ENCODE measurements at regions not wholly inside any gene's neighbourhood (a gene's known extent, or its start where the extent isn't known, plus 50 kb on each side); places are given as distances from the start of the nearest gene placed in this dataset.
"Not testable (repeated sequence)": the region's sequence is repeated elsewhere in the genome, so short reads cannot be mapped to it uniquely, and the experiment has no call there.

GRCh38 chr2:2581331-2582159, 250.5 kb upstream of the MYT1L start:
- Histone ChIP-seq H3K4me1 (replicated peaks) (no peaks in the 10 kb centered on the region), H3K9me3 (no peaks in the 10 kb centered on the region), H3K27ac (no peak overlapping the region), H3K36me3 (no peaks in the 10 kb centered on the region), H3K27me3 (replicated peaks; ENCODE audit: insufficient read depth) (no peaks in the 10 kb centered on the region), H3K4me3 (no peak overlapping the region)
- DNase-seq (ENCODE audit: low spot score): no peak
- TF ChIP-seq POLR2A (IDR thresholded peaks at IDR 0.05) (no peak), CTCF (IDR thresholded peaks at IDR 0.05) (no peak), POLR2AphosphoS5 (IDR thresholded peaks at IDR 0.05) (no peak)
- 67% methylated on average over 28 of the region's 28 CpGs for WGBS
- intact Hi-C loops (cut with DNase I): no loop called here

GRCh38 chr2:2580841-2581240, 249.8 kb upstream of the MYT1L start:
- H3K27ac ChIP-seq; H3K36me3 ChIP-seq; intact Hi-C loops (cut with DNase I); H3K4me1 ChIP-seq (replicated peaks); H3K27me3 ChIP-seq (replicated peaks; ENCODE audit: insufficient read depth); H3K9me3 ChIP-seq; DNase-seq (ENCODE audit: low spot score); H3K4me3 ChIP-seq: not testable (repeated sequence)
- 91% methylated on average over 19 of the region's 19 CpGs for WGBS

- H3K36me3 ChIP-seq: no peaks in the 10 kb centered on the region
- no peaks in the 10 kb centered on the region for H3K9me3 ChIP-seq
- no peak for DNase-seq (ENCODE audit: low spot score)
- intact Hi-C loops (cut with DNase I): no loop called here
- TF ChIP-seq POLR2A (IDR thresholded peaks at IDR 0.05): no peak
- TF ChIP-seq POLR2AphosphoS5 (IDR thresholded peaks at IDR 0.05): no peak
- TF ChIP-seq CTCF (IDR thresholded peaks at IDR 0.05): no peak
- no peaks in the 10 kb centered on the region for H3K4me1 ChIP-seq (replicated peaks)
- no peak overlapping the region for H3K27ac ChIP-seq
- no peaks in the 10 kb centered on the region for H3K27me3 ChIP-seq (replicated peaks; ENCODE audit: insufficient read depth)
- H3K4me3 ChIP-seq: no peak overlapping the region
- WGBS: 75% methylated on average over 19 of the region's 19 CpGs
These were observed 249.3 kb upstream of the MYT1L start for GRCh38 chr2:2580341-2580740.

GRCh38 chr2:2579814-2580213, 248.7 kb upstream of the MYT1L start:
- 84% methylated on average over 8 of the region's 8 CpGs for WGBS
- DNase-seq (ENCODE audit: low spot score): no peak
- TF ChIP-seq POLR2A (IDR thresholded peaks at IDR 0.05) (no peak), CTCF (IDR thresholded peaks at IDR 0.05) (no peak), POLR2AphosphoS5 (IDR thresholded peaks at IDR 0.05) (no peak)
- Histone ChIP-seq H3K27ac (no peak overlapping the region), H3K36me3 (no peaks in the 10 kb centered on the region), H3K4me1 (replicated peaks) (no peaks in the 10 kb centered on the region), H3K9me3 (no peaks in the 10 kb centered on the region), H3K27me3 (replicated peaks; ENCODE audit: insufficient read depth) (no peaks in the 10 kb centered on the region), H3K4me3 (no peak overlapping the region)
- intact Hi-C loops (cut with DNase I): no loop called here

- Histone ChIP-seq H3K27me3 (replicated peaks; ENCODE audit: insufficient read depth) (no peaks in the 10 kb centered on the region), H3K4me1 (replicated peaks) (no peaks in the 10 kb centered on the region), H3K27ac (no peak overlapping the region), H3K9me3 (no peaks in the 10 kb centered on the region), H3K4me3 (no peak overlapping the region), H3K36me3 (no peaks in the 10 kb centered on the region)
- 38% methylated on average over 17 of the region's 17 CpGs for WGBS
- TF ChIP-seq POLR2AphosphoS5 (IDR thresholded peaks at IDR 0.05): peak; percentile 59
- no peak for TF ChIP-seq POLR2A (IDR thresholded peaks at IDR 0.05)
- TF ChIP-seq CTCF (IDR thresholded peaks at IDR 0.05): no peak
- intact Hi-C loops (cut with DNase I): no loop called here
- DNase-seq (ENCODE audit: low spot score): peak; percentile 59
These were observed 246.3 kb upstream of the MYT1L start for GRCh38 chr2:2577407-2577831.
